ENCODE measurements at regions not wholly inside any gene's neighbourhood (a gene's known extent, or its start where the extent isn't known, plus 50 kb on each side); places are given as distances from the start of the nearest gene placed in this dataset.
A peak's percentile ranks its signal among the peaks of the same experiment; 100 is the strongest.
"Not testable (repeated sequence)": the region's sequence is repeated elsewhere in the genome, so short reads cannot be mapped to it uniquely, and the experiment has no call there.

GRCh38 chr3:184479426-184480126, 82.0 kb upstream of the EPHB3 start:
- DNase-seq: no peak

DNA sequence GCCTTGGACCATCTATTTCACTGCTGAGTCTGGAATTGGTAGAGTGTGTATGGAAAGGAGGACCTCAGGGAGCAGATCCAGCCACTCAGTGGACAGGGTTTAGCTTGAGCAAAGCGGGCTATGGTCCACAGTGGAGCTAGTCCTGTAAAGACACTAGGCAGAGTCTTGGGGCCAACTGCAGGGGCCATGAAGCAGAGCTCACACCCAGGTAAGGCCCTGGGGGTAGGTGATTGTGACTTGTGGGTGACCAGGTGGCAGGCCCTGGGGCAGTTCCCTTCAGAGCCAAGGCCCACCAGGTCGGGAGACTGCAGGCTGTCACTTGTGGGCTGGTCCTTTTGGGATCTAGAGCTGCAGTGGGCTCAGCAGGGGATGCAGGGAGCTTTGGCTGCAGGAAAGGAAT, 80.8 kb upstream of the EPHB3 start:
- DNase-seq: no peak

- DNase-seq: no peak
Observed at GRCh38 chr3:184481984-184482671, 79.5 kb upstream of the EPHB3 start.

- DNase-seq: no peak
Observed at GRCh38 chr3:184485241-184485640, 76.3 kb upstream of the EPHB3 start.

GRCh38 chr3:184485906-184486305, 75.7 kb upstream of the EPHB3 start:
- DNase-seq: no peak

GRCh38 chr3:184486614-184487013, 75.0 kb upstream of the EPHB3 start:
- DNase-seq: no peak

- DNase-seq: no peak
Observed at GRCh38 chr3:184488577-184488976, 73.0 kb upstream of the EPHB3 start.

GRCh38 chr3:184489268-184489841, 72.2 kb upstream of the EPHB3 start:
- no peak for DNase-seq

GRCh38 chr3:184491011-184491576, 70.5 kb upstream of the EPHB3 start:
- DNase-seq: peak; percentile 82

DNA sequence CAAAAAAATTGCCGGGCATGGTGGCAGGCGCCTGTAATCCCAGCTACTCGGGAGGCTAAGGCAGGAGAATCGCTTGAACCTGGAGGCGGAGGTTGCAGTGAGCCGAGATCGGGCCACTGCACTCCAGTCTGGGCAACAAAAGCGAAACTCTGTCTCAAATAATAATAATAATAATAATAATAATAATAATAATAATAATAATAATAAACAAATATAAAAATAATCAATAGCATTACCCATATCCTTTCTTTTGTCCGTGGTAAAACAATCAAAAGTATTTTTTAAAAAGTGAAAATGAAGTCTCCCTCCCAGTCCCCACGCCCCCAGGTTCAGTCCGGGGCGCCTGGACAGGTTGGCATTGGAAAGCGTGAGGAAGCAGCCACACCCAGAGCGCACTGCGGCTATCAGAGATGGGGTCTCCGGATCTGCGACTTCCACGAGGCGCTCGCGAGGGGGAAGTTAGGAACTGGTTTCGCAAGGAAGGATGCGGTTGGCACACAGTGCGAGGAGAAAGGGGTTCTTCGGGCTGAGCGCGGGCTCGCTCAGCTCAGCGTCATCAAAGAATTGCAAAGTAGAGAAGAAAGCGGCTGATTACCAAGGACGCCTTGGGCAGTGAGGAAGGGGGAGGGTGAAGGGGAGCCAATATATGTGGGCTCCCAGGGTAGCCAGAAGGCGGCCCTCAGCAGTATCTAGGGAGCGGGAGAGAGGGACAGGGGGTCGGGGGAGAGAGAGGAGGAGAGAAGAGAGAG, 69.5 kb upstream of the EPHB3 start:
- no peak for DNase-seq

- DNase-seq: no peak
Observed at GRCh38 chr3:184496933-184497332, 64.7 kb upstream of the EPHB3 start.

DNA sequence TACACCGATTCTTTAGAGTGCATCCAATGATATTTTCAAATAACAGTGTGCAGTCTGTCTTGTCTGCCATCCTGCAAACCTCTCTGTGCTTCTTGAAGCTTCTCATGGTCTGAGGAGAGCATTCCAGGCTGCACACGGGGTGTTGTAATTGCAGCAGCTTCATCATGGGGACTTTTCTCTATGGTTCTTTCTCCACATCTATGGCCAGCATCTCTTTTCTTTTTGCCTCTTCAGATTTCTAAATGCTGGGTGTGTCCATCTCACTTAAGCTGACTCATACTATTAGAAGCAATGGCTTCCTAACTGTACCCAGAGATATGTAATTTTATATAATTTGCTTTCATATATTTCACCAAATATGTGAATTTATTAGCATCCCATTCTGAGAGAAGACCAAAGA, 63.8 kb upstream of the EPHB3 start:
- no peak for DNase-seq

DNA sequence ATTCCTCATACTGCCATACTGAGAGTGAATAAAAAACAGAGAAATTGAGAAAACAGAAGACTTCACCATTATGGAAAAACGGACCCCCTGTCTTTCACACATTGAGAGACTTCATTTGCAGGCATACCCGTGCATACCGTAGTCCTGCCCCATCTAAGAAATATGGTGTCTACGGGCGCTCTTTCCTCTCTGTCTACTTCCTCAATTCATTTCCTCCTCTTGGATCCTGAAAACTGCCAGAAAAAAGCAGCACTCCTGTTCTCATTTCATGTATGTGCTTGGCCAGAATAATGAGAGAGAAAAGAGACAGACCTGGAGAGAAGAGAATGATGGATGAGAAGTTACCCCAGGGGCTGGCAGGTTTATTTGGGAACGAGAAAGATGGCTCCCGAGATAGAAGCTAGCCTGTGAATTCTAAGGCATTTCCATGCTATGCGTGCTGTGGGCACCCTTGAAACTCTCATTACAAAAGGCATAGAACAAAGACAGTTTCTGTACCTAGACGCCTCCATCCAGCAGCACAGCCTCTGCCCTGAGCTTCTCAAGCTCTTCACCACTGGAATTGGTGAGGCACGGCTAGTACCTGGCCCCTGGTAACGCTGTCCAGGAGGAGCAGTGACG, 62.5 kb upstream of the EPHB3 start:
- no peak for DNase-seq

GRCh38 chr3:184500344-184500923, 61.2 kb upstream of the EPHB3 start:
- no peak for DNase-seq

GRCh38 chr3:184502123-184502667, 59.4 kb upstream of the EPHB3 start:
- DNase-seq: no peak

DNA sequence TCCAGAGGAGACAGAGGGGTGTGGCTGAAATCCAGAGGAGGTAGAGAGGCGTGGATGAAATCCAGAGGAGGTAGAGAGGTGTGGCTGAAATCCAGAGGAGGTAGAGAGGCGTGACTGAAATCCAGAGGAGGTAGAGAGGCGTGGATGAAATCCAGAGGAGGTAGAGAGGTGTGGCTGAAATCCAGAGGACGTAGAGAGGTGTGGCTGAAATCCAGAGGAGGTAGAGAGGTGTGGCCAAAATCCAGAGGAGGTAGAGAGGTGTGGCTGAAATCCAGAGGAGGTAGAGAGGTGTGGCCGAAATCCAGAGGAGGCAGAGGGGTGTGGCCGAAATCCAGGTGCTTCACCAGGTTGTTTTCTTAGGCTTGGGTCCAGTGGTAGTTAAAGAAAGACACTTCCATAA, 58.7 kb upstream of the EPHB3 start:
- DNase-seq: not testable (repeated sequence)

DNA sequence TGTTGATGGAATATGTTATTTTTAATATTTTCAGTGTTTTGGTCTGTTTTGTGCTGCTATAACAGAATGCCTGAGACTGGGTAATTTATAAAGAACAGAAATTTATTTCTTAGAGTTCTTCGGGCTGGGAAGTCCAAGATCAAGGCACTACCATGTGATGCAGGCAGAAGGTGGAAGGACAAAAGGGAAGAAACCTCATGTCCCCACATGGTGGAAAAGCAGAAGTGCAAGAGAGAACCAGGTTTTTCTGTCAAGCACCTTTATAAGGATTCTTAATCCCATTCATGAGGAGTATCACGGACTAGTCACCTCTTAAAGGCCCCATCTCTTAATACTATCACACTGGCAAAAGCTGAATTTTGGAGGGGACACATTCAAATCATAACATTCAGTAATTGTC, 57.9 kb upstream of the EPHB3 start:
- DNase-seq: no peak

- peak; percentile 8 for DNase-seq
Observed at GRCh38 chr3:184505076-184505878, 56.3 kb upstream of the EPHB3 start.

GRCh38 chr3:184506561-184506991, 55.0 kb upstream of the EPHB3 start:
- no peak for DNase-seq

- DNase-seq: peak; percentile 55
Observed at GRCh38 chr3:184508938-184509337, 52.6 kb upstream of the EPHB3 start.

DNA sequence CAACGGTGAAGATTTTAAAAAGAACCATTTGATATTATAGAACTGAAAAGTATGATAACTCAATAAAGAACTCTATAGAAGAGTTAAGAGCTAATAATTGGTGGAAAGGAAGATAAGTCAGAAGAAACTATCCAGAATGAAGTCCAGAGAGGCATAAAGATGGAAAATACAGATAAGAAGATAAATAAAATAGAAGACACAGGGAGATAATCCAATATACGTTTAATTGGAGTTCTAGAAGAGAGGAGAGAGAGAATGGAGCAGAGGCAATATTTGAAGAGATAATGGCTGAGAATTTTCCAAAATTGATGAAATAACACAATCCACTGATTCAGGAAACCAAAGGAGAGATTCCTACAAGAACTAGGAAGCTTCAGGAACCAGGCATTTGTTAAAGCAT, 49.8 kb upstream of the EPHB3 start:
- DNase-seq: no peak
